Neural cell (in vitro differentiated cells): ENCODE measurements at regions not wholly inside any gene's neighbourhood (a gene's known extent, or its start where the extent isn't known, plus 50 kb on each side); places are given as distances from the start of the nearest gene placed in this dataset.

ENCODE experiments used
- H2AFZ ChIP-seq: fragments of 200-600, 300-800 bp; sonication (generic), shearing (Covaris generic); 2 replicates; pipeline ENCODE4 v1.6.0; 2014; ENCODE audit warnings: low read depth, mild to moderate bottlenecking, antibody characterized with exemption, low read length, moderate library complexity
- H3F3A ChIP-seq: fragments of 200-600 bp; shearing (Covaris generic); 2 replicates; pipeline ENCODE4 v1.6.1; 2016; ENCODE audit warnings: mild to moderate bottlenecking, moderate library complexity, mixed read lengths, antibody characterized with exemption, low read length; ENCODE audit not compliant: insufficient read depth, poor library complexity, severe bottlenecking
- H3K27ac ChIP-seq: fragments of 200-600, 300-800 bp; sonication (generic), shearing (Covaris generic); 2 replicates; pipeline ENCODE4 v1.5.1; 2014; ENCODE audit warnings: mild to moderate bottlenecking, low read length, moderate library complexity
- H3K27me3 ChIP-seq: fragments of 300-800, 200-600 bp; sonication (generic), shearing (Covaris generic); 2 replicates; pipeline ENCODE4 v1.6.0; 2014; ENCODE audit warnings: mild to moderate bottlenecking, low read depth, low read length, moderate library complexity; ENCODE audit not compliant: insufficient read depth
- H3K36me3 ChIP-seq: fragments of 300-800, 200-600 bp; sonication (generic), shearing (Covaris generic); 2 replicates; pipeline ENCODE4 v1.5.1; 2014; ENCODE audit warnings: mild to moderate bottlenecking, antibody characterized with exemption, low read length, moderate library complexity; ENCODE audit not compliant: insufficient read depth
- H3K4me2 ChIP-seq: fragments of 300-800, 200-600 bp; sonication (generic), shearing (Covaris generic); 2 replicates; pipeline ENCODE4 v1.6.0; 2014; ENCODE audit warnings: mild to moderate bottlenecking, low read length
- H3K4me3 ChIP-seq: fragments of 300-800, 200-600 bp; sonication (generic), shearing (Covaris generic); 2 replicates; pipeline ENCODE4 v1.5.1; 2014; ENCODE audit warnings: mild to moderate bottlenecking, low read length, moderate library complexity
- H3K79me2 ChIP-seq: fragments of 200-600 bp; shearing (Covaris generic); replicated peaks from 2 replicates; pipeline ENCODE4 v1.6.0; 2014; ENCODE audit warnings: mild to moderate bottlenecking, low read length, moderate library complexity; ENCODE audit not compliant: insufficient read depth
- H3K9ac ChIP-seq: fragments of 300-800, 200-600 bp; sonication (generic), shearing (Covaris generic); 2 replicates; pipeline ENCODE4 v1.6.1; 2016; ENCODE audit warnings: mild to moderate bottlenecking, low read length, mixed read lengths
- H3K9me2 ChIP-seq: fragments of 200-600 bp; shearing (Covaris generic); 2 replicates; pipeline ENCODE4 v1.6.1; 2016; ENCODE audit warnings: mild to moderate bottlenecking, low read length, mixed read lengths; ENCODE audit not compliant: insufficient read depth
- H3K9me3 ChIP-seq: fragments of 200-600, 300-800 bp; sonication (generic), shearing (Covaris generic); 2 replicates; pipeline ENCODE4 v1.6.1; 2016; ENCODE audit warnings: mild to moderate bottlenecking, mixed run types, low read length, moderate library complexity, mixed read lengths
- H4K20me1 ChIP-seq: fragments of 200-600 bp; shearing (Covaris generic); 2 replicates; pipeline ENCODE4 v1.6.1; 2016; ENCODE audit warnings: mild to moderate bottlenecking, mixed run types; ENCODE audit not compliant: insufficient read depth
- CTCF ChIP-seq: fragments of 450-650 bp; IDR thresholded peaks from 2 replicates; pipeline ENCODE4 v1.5.1; 2014; ENCODE audit warnings: antibody characterized with exemption, mild to moderate bottlenecking, moderate library complexity; ENCODE audit not compliant: poor library complexity, severe bottlenecking
- EP300 ChIP-seq: fragments of 450-650 bp; conservative IDR thresholded peaks from 2 replicates; pipeline ENCODE4 v1.6.1; 2014; ENCODE audit warnings: antibody characterized with exemption, mild to moderate bottlenecking, moderate library complexity; ENCODE audit not compliant: poor library complexity, severe bottlenecking
- EZH2 ChIP-seq: fragments of 200-600, 300-800 bp; shearing (Covaris generic), sonication (generic); IDR thresholded peaks from 2 replicates; pipeline ENCODE4 v1.6.1; 2014; ENCODE audit warnings: antibody characterized with exemption, low read length, borderline replicate concordance, mild to moderate bottlenecking; ENCODE audit not compliant: insufficient read depth, poor library complexity, severe bottlenecking
- MXI1 ChIP-seq: fragments of 450-650 bp; conservative IDR thresholded peaks from 2 replicates; pipeline ENCODE4 v1.6.1; 2014; ENCODE audit warnings: antibody characterized with exemption, mild to moderate bottlenecking; ENCODE audit not compliant: poor library complexity, severe bottlenecking
- POLR2AphosphoS5 ChIP-seq: IDR thresholded peaks from 2 replicates; pipeline ENCODE4 v1.6.1; 2012
- RAD21 ChIP-seq: fragments of 450-650 bp; conservative IDR thresholded peaks from 2 replicates; pipeline ENCODE4 v1.6.1; 2014; ENCODE audit warnings: antibody characterized with exemption, mild to moderate bottlenecking, moderate library complexity
- REST ChIP-seq: IDR thresholded peaks from 2 replicates; pipeline ENCODE4 v1.6.1; 2012; ENCODE audit warnings: borderline replicate concordance
- SMC3 ChIP-seq: fragments of 450-650 bp; conservative IDR thresholded peaks from 2 replicates; pipeline ENCODE4 v1.6.1; 2014; ENCODE audit warnings: antibody characterized with exemption, mild to moderate bottlenecking, moderate library complexity; ENCODE audit not compliant: poor library complexity
- TAF1 ChIP-seq: IDR thresholded peaks from 2 replicates; pipeline ENCODE4 v1.6.1; 2012; ENCODE audit warnings: low read depth

GRCh38 chr18:23334569-23334968, 118.5 kb upstream of the RIOK3 start:
- Histone ChIP-seq H3K79me2 (no peaks in the 10 kb centered on the region), H3F3A (no peaks in the 10 kb centered on the region), H4K20me1 (no peaks in the 10 kb centered on the region), H3K4me3 (no peak overlapping the region), H3K27me3 (no peaks in the 10 kb centered on the region), H3K27ac (no peak overlapping the region), H3K9me3 (no peaks in the 10 kb centered on the region), H3K4me2 (no peak overlapping the region), H3K36me3 (no peaks in the 10 kb centered on the region), H2AFZ (no peak overlapping the region), H3K9me2 (no peaks in the 10 kb centered on the region), H3K9ac (no peak overlapping the region)
- TF ChIP-seq POLR2AphosphoS5: no peak
- no peak for TF ChIP-seq MXI1
- TF ChIP-seq REST: no peak
- TF ChIP-seq SMC3: no peak
- TF ChIP-seq EP300: no peak
- TF ChIP-seq CTCF: no peak
- no peak for TF ChIP-seq TAF1
- TF ChIP-seq RAD21: no peak
- no peak for TF ChIP-seq EZH2

- Histone ChIP-seq H3K4me2 (no peak overlapping the region), H3K9me2 (no peaks in the 10 kb centered on the region), H3K9ac (no peak overlapping the region), H3K27ac (no peak overlapping the region), H3K4me3 (no peak overlapping the region), H4K20me1 (no peaks in the 10 kb centered on the region), H2AFZ (no peak overlapping the region), H3K36me3 (no peaks in the 10 kb centered on the region), H3K9me3 (no peaks in the 10 kb centered on the region), H3F3A (no peaks in the 10 kb centered on the region), H3K27me3 (no peaks in the 10 kb centered on the region), H3K79me2 (no peaks in the 10 kb centered on the region)
- TF ChIP-seq RAD21 (no peak), MXI1 (no peak), EZH2 (no peak), POLR2AphosphoS5 (no peak), REST (no peak), EP300 (no peak), CTCF (no peak), TAF1 (no peak), SMC3 (no peak)
Measured at GRCh38 chr18:23336101-23336500, 117.0 kb upstream of the RIOK3 start.
